GM12873 (cell line): ENCODE measurements at regions not wholly inside any gene's neighbourhood (a gene's known extent, or its start where the extent isn't known, plus 50 kb on each side); places are given as distances from the start of the nearest gene placed in this dataset.

Source experiments
- CTCF ChIP-seq: IDR thresholded peaks from 2 replicates; pipeline ENCODE4 v1.5.1; 2012; ENCODE audit warnings: low read depth, mild to moderate bottlenecking, moderate library complexity, low read length, control low read depth; ENCODE audit not compliant: insufficient read depth; ENCODE audit errors: missing control alignments

GRCh38 chr5:5572010-5572865, 149.8 kb downstream of the ICE1 start:
- TF ChIP-seq CTCF: no peak

- no peak for TF ChIP-seq CTCF
These were observed 148.2 kb downstream of the ICE1 start for GRCh38 chr5:5570646-5571045.

- no peak for TF ChIP-seq CTCF
These were observed 142.4 kb downstream of the ICE1 start for GRCh38 chr5:5564898-5565297.

- no peak for TF ChIP-seq CTCF
These were observed 137.5 kb downstream of the ICE1 start for GRCh38 chr5:5560016-5560415.

- TF ChIP-seq CTCF: no peak
These were observed 136.4 kb downstream of the ICE1 start for GRCh38 chr5:5558638-5559527.

GRCh38 chr5:5558102-5558501, 135.6 kb downstream of the ICE1 start:
- TF ChIP-seq CTCF: no peak

- no peak for TF ChIP-seq CTCF
These were observed 129.0 kb downstream of the ICE1 start for GRCh38 chr5:5551499-5551898.
